GM12875 (cell line): ENCODE measurements at regions not wholly inside any gene's neighbourhood (a gene's known extent, or its start where the extent isn't known, plus 50 kb on each side); places are given as distances from the start of the nearest gene placed in this dataset.
"Not testable (repeated sequence)": the region's sequence is repeated elsewhere in the genome, so short reads cannot be mapped to it uniquely, and the experiment has no call there.

ENCODE experiments used
- H3K4me3 ChIP-seq: one replicate; pipeline ENCODE4 v1.5.1; 2011; ENCODE audit warnings: low read depth, low read length, control low read depth
- CTCF ChIP-seq: IDR thresholded peaks from 2 replicates; pipeline ENCODE4 v1.5.1; 2011; ENCODE audit warnings: low read depth, mild to moderate bottlenecking, control low read depth, inconsistent platforms, low read length, moderate library complexity, borderline replicate concordance; ENCODE audit not compliant: insufficient read depth

DNA sequence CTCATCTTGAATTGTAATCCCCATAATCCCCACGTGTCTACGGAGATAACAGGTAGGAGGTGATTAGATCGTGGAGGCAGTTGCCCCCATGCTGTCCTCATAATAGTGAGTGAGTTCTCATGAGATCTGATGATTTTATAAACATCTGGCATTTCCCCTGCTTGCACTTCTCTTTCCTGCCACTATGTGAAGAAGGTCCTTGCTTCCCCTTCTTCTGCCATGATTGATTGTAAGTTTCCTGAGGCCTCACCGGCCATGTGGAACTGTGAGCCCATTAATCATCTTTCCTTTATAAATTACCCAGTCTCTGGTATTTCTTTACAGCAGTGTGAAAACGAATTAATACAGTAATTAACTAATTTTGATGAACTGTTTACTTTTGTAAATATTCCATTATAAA, 582.5 kb downstream of the TSN start:
- TF ChIP-seq CTCF, result no peak
- no peak overlapping the region for H3K4me3 ChIP-seq

DNA sequence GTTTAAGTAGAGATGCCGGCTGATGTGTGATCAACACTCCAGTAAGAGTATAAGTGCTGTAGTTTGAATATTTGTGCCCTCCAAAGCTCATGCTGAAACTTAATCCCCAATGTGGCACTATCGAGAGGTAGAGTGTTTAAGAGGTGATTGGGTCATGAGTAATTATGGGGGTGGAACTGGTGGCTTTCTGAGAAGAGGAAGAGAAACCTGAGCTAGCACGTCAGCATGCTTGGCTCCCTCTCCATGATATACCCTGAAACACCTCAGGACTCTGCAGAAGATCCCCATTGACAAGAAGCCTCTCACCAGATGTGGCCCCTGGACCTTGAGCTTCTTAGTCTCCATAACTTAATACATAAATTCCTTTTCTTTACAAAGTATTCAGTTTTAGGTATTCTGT, 584.8 kb downstream of the TSN start:
- no peak overlapping the region for H3K4me3 ChIP-seq
- no peak for TF ChIP-seq CTCF

GRCh38 chr2:122341007-122341406, 585.6 kb downstream of the TSN start:
- TF ChIP-seq CTCF, result no peak
- H3K4me3 ChIP-seq, result no peak overlapping the region

DNA sequence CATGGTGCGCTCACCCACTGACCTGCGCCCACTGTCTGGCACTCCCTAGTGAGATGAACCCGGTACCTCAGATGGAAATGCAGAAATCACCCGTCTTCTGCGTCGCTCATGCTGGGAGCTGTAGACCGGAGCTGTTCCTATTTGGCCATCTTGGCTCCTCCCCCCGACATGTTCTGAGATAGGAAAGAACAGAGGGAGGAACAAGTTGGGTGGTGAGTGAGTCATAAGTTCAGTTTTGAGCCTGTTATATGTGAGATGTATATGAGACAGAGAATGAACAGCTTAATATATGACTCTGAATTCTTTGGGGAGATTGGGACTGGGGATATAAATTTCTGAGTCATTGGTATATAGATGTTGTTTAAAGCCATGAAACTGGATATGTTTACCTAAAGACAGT, 596.7 kb downstream of the TSN start:
- not testable (repeated sequence) for H3K4me3 ChIP-seq

GRCh38 chr2:122357998-122358397, 602.5 kb downstream of the TSN start:
- no peak for TF ChIP-seq CTCF
- no peak overlapping the region for H3K4me3 ChIP-seq

GRCh38 chr2:122358729-122359128, 603.3 kb downstream of the TSN start:
- no peak overlapping the region for H3K4me3 ChIP-seq
- TF ChIP-seq CTCF, result no peak

GRCh38 chr2:122363885-122364284, 608.4 kb downstream of the TSN start:
- H3K4me3 ChIP-seq, result no peak overlapping the region
- no peak for TF ChIP-seq CTCF

GRCh38 chr2:122366427-122366826, 611.0 kb downstream of the TSN start:
- H3K4me3 ChIP-seq, result no peak overlapping the region

More at GRCh38 chr2:122366427-122366826, 611.0 kb downstream of the TSN start:
- no peak for TF ChIP-seq CTCF
